Mesenchymal stem cell (in vitro differentiated cells and primary cell): ENCODE measurements at regions not wholly inside any gene's neighbourhood (a gene's known extent, or its start where the extent isn't known, plus 50 kb on each side); places are given as distances from the start of the nearest gene placed in this dataset.
A peak's percentile ranks its signal among the peaks of the same experiment; 100 is the strongest.
"Not testable (repeated sequence)": the region's sequence is repeated elsewhere in the genome, so short reads cannot be mapped to it uniquely, and the experiment has no call there.

Source experiments
- DNase-seq: peaks from one replicate; pipeline ENCODE4 v3.0.0-alpha.2; 2013
- H2AFZ ChIP-seq: one replicate; pipeline ENCODE4 v1.6.1; 2013; ENCODE audit warnings: low read depth, mild to moderate bottlenecking, control low read depth, inconsistent platforms, low read length, moderate library complexity
- H2AK5ac ChIP-seq: 2 replicates; pipeline ENCODE4 v1.6.1; 2013; ENCODE audit warnings: low read length, moderate library complexity, mild to moderate bottlenecking, inconsistent platforms; ENCODE audit not compliant: severe bottlenecking
- H2BK120ac ChIP-seq: one replicate; pipeline ENCODE4 v1.6.1; 2013; ENCODE audit warnings: low read depth, mild to moderate bottlenecking, inconsistent platforms, low read length, moderate library complexity
- H2BK12ac ChIP-seq, 2 experiments: one replicate each; pipeline ENCODE4 v1.6.1; 2013; ENCODE audit warnings: inconsistent platforms in 2 of 2, low read length in 2 of 2, mild to moderate bottlenecking in 2 of 2, moderate library complexity in 2 of 2, control low read depth in 1 of 2
- H2BK15ac ChIP-seq: one replicate; pipeline ENCODE4 v1.6.1; 2013; ENCODE audit warnings: mild to moderate bottlenecking, low read depth, inconsistent platforms; ENCODE audit not compliant: poor library complexity, severe bottlenecking
- H2BK5ac ChIP-seq: 2 replicates; pipeline ENCODE4 v1.6.1; 2013; ENCODE audit warnings: low read depth, mild to moderate bottlenecking, low read length, control low read depth, inconsistent platforms; ENCODE audit not compliant: poor library complexity, severe bottlenecking
- H3K14ac ChIP-seq, 2 experiments: one replicate each; pipeline ENCODE4 v1.6.1; 2013; ENCODE audit warnings: inconsistent platforms in 2 of 2, low read length in 2 of 2, control low read depth in 1 of 2, mild to moderate bottlenecking in 1 of 2, moderate library complexity in 1 of 2
- H3K18ac ChIP-seq, 2 experiments: one replicate each; pipeline ENCODE4 v1.6.1; 2013; ENCODE audit warnings: inconsistent platforms in 2 of 2, low read length in 2 of 2, control low read depth in 1 of 2, low read depth in 1 of 2, mild to moderate bottlenecking in 1 of 2
- H3K23ac ChIP-seq, 2 experiments: one replicate each; pipeline ENCODE4 v1.6.1; 2013; ENCODE audit warnings: inconsistent platforms in 2 of 2, low read length in 2 of 2, mild to moderate bottlenecking in 2 of 2, moderate library complexity in 2 of 2, control low read depth in 1 of 2
- H3K27ac ChIP-seq: 2 replicates; pipeline ENCODE4 v1.5.1; 2013; ENCODE audit warnings: mild to moderate bottlenecking, moderate library complexity, low read length, control low read depth, inconsistent platforms; ENCODE audit not compliant: poor library complexity, severe bottlenecking
- H3K27me3 ChIP-seq, 2 experiments: 2 replicates each; pipeline versions ENCODE4 v1.6.1 to v1.7.0; 2013; ENCODE audit warnings: low read length in 2 of 2, mild to moderate bottlenecking in 2 of 2, moderate library complexity in 2 of 2, control low read depth in 1 of 2, inconsistent platforms in 1 of 2; ENCODE audit not compliant: control insufficient read depth in 1 of 2, insufficient read depth in 1 of 2
- H3K36me3 ChIP-seq, 2 experiments: 2 replicates each; pipeline versions ENCODE4 v1.6.1 to v1.7.0; 2013; ENCODE audit warnings: low read length in 2 of 2, control low read depth in 1 of 2, inconsistent platforms in 1 of 2, low read depth in 1 of 2, mild to moderate bottlenecking in 1 of 2; ENCODE audit not compliant: insufficient read depth in 2 of 2, control insufficient read depth in 1 of 2
- H3K4ac ChIP-seq, 2 experiments: one replicate each; pipeline ENCODE4 v1.6.1; 2013; ENCODE audit warnings: inconsistent platforms in 2 of 2, low read length in 2 of 2, mild to moderate bottlenecking in 2 of 2, moderate library complexity in 2 of 2, control low read depth in 1 of 2, low read depth in 1 of 2
- H3K4me1 ChIP-seq: 2 replicates; pipeline ENCODE4 v1.6.1; 2013; ENCODE audit warnings: low read depth, low read length, control low read depth; ENCODE audit not compliant: control insufficient read depth, insufficient read depth
- H3K4me2 ChIP-seq: 2 replicates; pipeline ENCODE4 v1.6.1; 2013; ENCODE audit warnings: low read length, mild to moderate bottlenecking, inconsistent platforms; ENCODE audit not compliant: poor library complexity, severe bottlenecking
- H3K4me3 ChIP-seq, 2 experiments: 2 replicates each; pipeline versions ENCODE4 v1.5.1 to v1.7.0; 2013; ENCODE audit warnings: low read length in 2 of 2, mild to moderate bottlenecking in 2 of 2, control low read depth in 1 of 2, low read depth in 1 of 2; ENCODE audit not compliant: insufficient read depth in 1 of 2
- H3K79me1 ChIP-seq: replicated peaks from 2 replicates; pipeline ENCODE4 v1.6.1; 2013; ENCODE audit warnings: mild to moderate bottlenecking, control low read depth, low read length, inconsistent platforms; ENCODE audit not compliant: poor library complexity, severe bottlenecking
- H3K9ac ChIP-seq: 2 replicates; pipeline ENCODE4 v1.7.0; 2013; ENCODE audit warnings: mild to moderate bottlenecking, low read length, moderate library complexity
- H3K9me3 ChIP-seq: 2 replicates; pipeline ENCODE4 v1.7.0; 2013; ENCODE audit warnings: mild to moderate bottlenecking, low read length; ENCODE audit not compliant: control insufficient read depth
- H4K8ac ChIP-seq: one replicate; pipeline ENCODE4 v1.6.1; 2013; ENCODE audit warnings: inconsistent platforms, mild to moderate bottlenecking, low read length, moderate library complexity
- H4K91ac ChIP-seq: one replicate; pipeline ENCODE4 v1.6.1; 2013; ENCODE audit warnings: mild to moderate bottlenecking, low read length, inconsistent platforms
- WGBS: methylation state at CpG from one replicate; pipeline ENCODE4 v1.1.7; 2013; ENCODE audit warnings: mixed read lengths; 5-methylcytosine and 5-hydroxymethylcytosine counted together

- no CpG with 5 or more reads among the region's 2 CpGs for WGBS
Observed at GRCh38 chr7:142625216-142625615, 124.1 kb upstream of the PRSS1 start.

DNA sequence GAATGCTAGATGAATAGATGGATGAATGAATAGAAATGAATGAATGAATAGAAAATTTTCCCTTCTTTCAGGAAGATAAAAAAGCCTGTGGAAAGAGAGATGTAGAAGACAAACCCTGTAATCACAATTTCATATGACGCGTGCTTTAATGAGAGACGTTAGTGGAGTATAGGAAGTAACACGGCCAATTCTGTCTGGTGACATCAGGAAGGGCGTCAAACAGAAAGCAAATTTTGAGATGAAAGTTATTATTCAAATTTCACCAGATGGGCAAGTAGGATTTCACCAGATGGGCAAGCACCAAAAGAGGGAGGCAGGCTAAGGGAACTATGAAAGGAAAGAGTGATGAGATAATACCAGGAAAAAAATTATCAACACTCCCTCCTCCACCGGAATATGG lies 128.9 kb upstream of the PRSS1 start:
- no peak overlapping the region for H4K91ac ChIP-seq
- no peak overlapping the region for H3K14ac ChIP-seq
- no peak overlapping the region for H3K4ac ChIP-seq
- no peak overlapping the region for H3K18ac ChIP-seq
- no peak overlapping the region for H3K27ac ChIP-seq
- H2BK120ac ChIP-seq, result no peak overlapping the region
- no peaks in the 10 kb centered on the region for H3K36me3 ChIP-seq
- H4K8ac ChIP-seq, result no peak overlapping the region
- no peak overlapping the region for H2BK15ac ChIP-seq
- H3K27me3 ChIP-seq, result peaks cover 0 to 15% of the 10 kb centered on the region in 2 experiments
- WGBS, result 91% methylated on average over 6 of the region's 6 CpGs
- H3K4me1 ChIP-seq, result no peaks in the 10 kb centered on the region
- no peak overlapping the region for H2BK12ac ChIP-seq
- H3K9me3 ChIP-seq, result no peaks in the 10 kb centered on the region
- H2BK5ac ChIP-seq, result no peak overlapping the region
- H3K9ac ChIP-seq, result no peak overlapping the region
- no peak overlapping the region for H3K4me3 ChIP-seq
- H2AK5ac ChIP-seq, result no peak overlapping the region
- H3K4me2 ChIP-seq, result no peak overlapping the region
- H2AFZ ChIP-seq, result no peak overlapping the region
- H3K79me1 ChIP-seq, result no peaks in the 10 kb centered on the region
- H3K23ac ChIP-seq, result no peak overlapping the region
- no peak for DNase-seq

More at GRCh38 chr7:142625216-142625615, 124.1 kb upstream of the PRSS1 start:
- not testable (repeated sequence) for H3K79me1 ChIP-seq, H3K23ac ChIP-seq, H3K27me3 ChIP-seq, H3K4ac ChIP-seq, H4K8ac ChIP-seq, H3K9me3 ChIP-seq, H4K91ac ChIP-seq, H2BK12ac ChIP-seq, DNase-seq, H2BK5ac ChIP-seq, H3K14ac ChIP-seq, H2AFZ ChIP-seq, H2BK120ac ChIP-seq, H3K36me3 ChIP-seq, H2BK15ac ChIP-seq, H3K18ac ChIP-seq, H3K27ac ChIP-seq, H3K4me2 ChIP-seq, H3K4me3 ChIP-seq, H3K4me1 ChIP-seq, H3K9ac ChIP-seq, H2AK5ac ChIP-seq

DNA sequence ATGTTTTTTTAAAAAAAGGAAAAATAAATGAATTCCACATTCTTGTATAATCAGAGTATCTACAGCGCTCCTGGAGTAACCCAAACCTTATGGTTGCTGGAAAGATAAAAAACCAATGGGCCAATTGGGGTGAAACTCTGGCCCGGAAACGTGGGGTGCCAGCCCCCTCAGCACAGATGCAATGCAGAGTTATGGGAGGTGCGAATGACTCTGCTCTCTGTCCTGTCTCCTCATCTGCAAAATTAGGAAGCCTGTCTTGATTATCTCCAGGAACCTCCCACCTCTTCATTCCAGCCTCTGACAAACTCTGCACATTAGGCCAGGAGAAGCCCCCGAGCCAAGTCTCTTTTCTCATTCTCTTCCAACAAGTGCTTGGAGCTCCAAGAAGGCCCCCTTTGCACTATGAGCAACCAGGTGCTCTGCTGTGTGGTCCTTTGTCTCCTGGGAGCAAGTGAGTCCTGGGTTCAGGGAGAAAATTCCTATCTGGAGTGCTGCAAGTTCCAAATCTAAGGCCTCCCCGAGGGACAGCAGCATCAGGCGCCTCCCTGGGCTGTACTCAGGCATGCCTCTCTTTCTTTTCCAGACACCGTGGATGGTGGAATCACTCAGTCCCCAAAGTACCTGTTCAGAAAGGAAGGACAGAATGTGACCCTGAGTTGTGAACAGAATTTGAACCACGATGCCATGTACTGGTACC lies 130.5 kb upstream of the PRSS1 start:
- no peaks in the 10 kb centered on the region for H3K36me3 ChIP-seq
- H3K4me1 ChIP-seq, result no peaks in the 10 kb centered on the region
- H2BK5ac ChIP-seq, result no peak overlapping the region
- peak overlapping the region; percentile 38 for H2AK5ac ChIP-seq
- no peak overlapping the region for H3K4me2 ChIP-seq
- no peak for DNase-seq
- no peaks in the 10 kb centered on the region for H3K9me3 ChIP-seq
- no peak overlapping the region for H3K4me3 ChIP-seq
- H3K27ac ChIP-seq, result no peak overlapping the region
- H3K79me1 ChIP-seq, result no peaks in the 10 kb centered on the region
- no peak overlapping the region for H2BK12ac ChIP-seq
- no peak overlapping the region for H2AFZ ChIP-seq
- peak overlapping the region; percentile 52 for H2BK15ac ChIP-seq
- H4K8ac ChIP-seq, result no peak overlapping the region
- H3K9ac ChIP-seq, result no peak overlapping the region
- H3K23ac ChIP-seq, result no peak overlapping the region
- no peak overlapping the region for H3K4ac ChIP-seq
- no peak overlapping the region for H3K14ac ChIP-seq
- no peak overlapping the region for H2BK120ac ChIP-seq
- 91% methylated on average over 9 of the region's 9 CpGs for WGBS
- peaks cover 0 to 15% of the 10 kb centered on the region in 2 experiments for H3K27me3 ChIP-seq
- H4K91ac ChIP-seq, result peak overlapping the region; percentile 15
- no peak overlapping the region for H3K18ac ChIP-seq

GRCh38 chr7:142616842-142617241 lies 132.4 kb upstream of the PRSS1 start:
- H2BK12ac ChIP-seq, result no peak overlapping the region
- H2BK15ac ChIP-seq, result no peak overlapping the region
- H3K27ac ChIP-seq, result no peak overlapping the region
- no peak overlapping the region for H3K4ac ChIP-seq
- H3K23ac ChIP-seq, result no peak overlapping the region
- peaks cover 2% of the 10 kb centered on the region for H3K4me1 ChIP-seq
- H2BK120ac ChIP-seq, result no peak overlapping the region
- H3K27me3 ChIP-seq, result peaks cover 0 to 15% of the 10 kb centered on the region in 2 experiments
- no peaks in the 10 kb centered on the region for H3K36me3 ChIP-seq
- no peak overlapping the region for H3K18ac ChIP-seq
- no peak overlapping the region for H4K91ac ChIP-seq
- H3K14ac ChIP-seq, result no peak overlapping the region
- H3K9me3 ChIP-seq, result no peaks in the 10 kb centered on the region
- H3K4me3 ChIP-seq, result no peak overlapping the region
- WGBS, result 100% methylated on average over 2 of the region's 2 CpGs
- no peak overlapping the region for H3K9ac ChIP-seq
- H2AK5ac ChIP-seq, result no peak overlapping the region
- no peak overlapping the region for H2BK5ac ChIP-seq
- H4K8ac ChIP-seq, result no peak overlapping the region
- no peak overlapping the region for H2AFZ ChIP-seq
- DNase-seq, result no peak
- H3K79me1 ChIP-seq, result no peaks in the 10 kb centered on the region
- H3K4me2 ChIP-seq, result no peak overlapping the region
